ENCODE measurements at regions not wholly inside any gene's neighbourhood (a gene's known extent, or its start where the extent isn't known, plus 50 kb on each side); places are given as distances from the start of the nearest gene placed in this dataset.
A peak's percentile ranks its signal among the peaks of the same experiment; 100 is the strongest.

GRCh38 chr21:29433366-29434059 is 134.8 kb downstream of the BACH1 start:
- no TSS peak for BruUV-seq (replicated peaks)

GRCh38 chr21:29434081-29434480 is 135.4 kb downstream of the BACH1 start:
- RAD21 ChIA-PET (ENCODE audit: unreplicated experiment) = no interaction called here
- SMC1A ChIA-PET (ENCODE audit: uncharacterized antibody, unreplicated experiment) = no interaction called here
- no peak overlapping the region for H3K4me2 ChIP-seq (ENCODE audit: control insufficient read depth, insufficient read depth)
- no peaks in the 10 kb centered on the region for H3K79me2 ChIP-seq (ENCODE audit: control insufficient read depth, insufficient read depth, low read length)
- H3K27me3 ChIP-seq (replicated peaks in 1 of 2; ENCODE audit: control insufficient read depth in 2 of 2, insufficient read depth in 2 of 2, low read length in 1 of 2) = no peaks in the 10 kb centered on the region
- no peak overlapping the region for H3K27ac ChIP-seq (ENCODE audit: control insufficient read depth, insufficient read depth)
- CTCF ChIA-PET = no interaction called here
- BruUV-seq (replicated peaks) = no TSS peak
- H3K36me3 ChIP-seq (ENCODE audit: control insufficient read depth in 2 of 2, insufficient read depth in 2 of 2, low read length in 1 of 2) = no peaks in the 10 kb centered on the region
- ATAC-seq (peak; percentile 48), DNase-seq (ENCODE audit: low read depth, low spot score) (peak; percentile 1), FAIRE-seq (no peak)
- no peaks in the 10 kb centered on the region for H3K4me1 ChIP-seq (ENCODE audit: control insufficient read depth, insufficient read depth, low read length)
- H3K9ac ChIP-seq (ENCODE audit: control insufficient read depth, insufficient read depth, low read length) = no peak overlapping the region
- no peak overlapping the region for H3K4me3 ChIP-seq
- H4K20me1 ChIP-seq (ENCODE audit: control insufficient read depth, insufficient read depth) = no peaks in the 10 kb centered on the region
- in situ Hi-C loops (cut with MboI) = no loop called here
- intact Hi-C loops (cut with micrococcal nuclease; ENCODE audit: unreplicated experiment) = no loop called here
- no peaks in the 10 kb centered on the region for H3K9me3 ChIP-seq (replicated peaks; ENCODE audit: control insufficient read depth, insufficient read depth, low read length)
- POLR2A ChIA-PET = no interaction called here
- no peak overlapping the region; the same call in 1 of the 2 replicates for H2AFZ ChIP-seq (ENCODE audit: control insufficient read depth, low read depth, low read length)
- WGBS (ENCODE audit: insufficient coverage, insufficient replicate concordance, low lambda C conversion rate, missing lambda C conversion rate) = 26% methylated on average over 7 of the region's 7 CpGs
- TF ChIP-seq USF2 (IDR thresholded peaks at IDR 0.05; ENCODE audit: borderline replicate concordance, low read depth, low read length) (no peak), MLLT1 (IDR thresholded peaks at IDR 0.05) (no peak), RUNX3 (IDR thresholded peaks at IDR 0.05; ENCODE audit: low read length) (no peak), ZNF384 (IDR thresholded peaks at IDR 0.05; ENCODE audit: borderline replicate concordance, low read depth, low read length) (no peak), STAT3 (IDR thresholded peaks at IDR 0.05; ENCODE audit: low read depth, low read length) (no peak), ZNF207 (IDR thresholded peaks at IDR 0.05; ENCODE audit: borderline replicate concordance) (no peak), HCFC1 (IDR thresholded peaks at IDR 0.05; ENCODE audit: low read length) (no peak)

More at GRCh38 chr21:29433366-29434059, 134.8 kb downstream of the BACH1 start:
- no peak overlapping the region for H2AFZ ChIP-seq (ENCODE audit: control insufficient read depth, low read depth, low read length)
- no peak for TF ChIP-seq RB1 (IDR thresholded peaks at IDR 0.05; ENCODE audit: borderline replicate concordance)
- TF ChIP-seq SPI1 (IDR thresholded peaks at IDR 0.05; ENCODE audit: borderline replicate concordance, insufficient read depth, low read depth, low read length) = no peak
- TF ChIP-seq IKZF2 (IDR thresholded peaks at IDR 0.05) = no peak
- no peak for TF ChIP-seq KAT2A (conservative IDR thresholded peaks at IDR 0.05; ENCODE audit: control insufficient read depth, low read depth, low read length)
- no peak for TF ChIP-seq SMARCA5 (IDR thresholded peaks at IDR 0.05)
- TF ChIP-seq HSF1 (IDR thresholded peaks at IDR 0.05; ENCODE audit: low read depth, low read length) = no peak
- DNase-seq (ENCODE audit: low read depth, low spot score) (no peak), FAIRE-seq (no peak), ATAC-seq (no peak)
- ChIA-PET RAD21 (ENCODE audit: unreplicated experiment) (no interaction called here), POLR2A (no interaction called here), CTCF (no interaction called here), SMC1A (ENCODE audit: uncharacterized antibody, unreplicated experiment) (interaction anchor here (0.8 kb wide), 1 partner anchor 8 kb away, joined by 4 read pairs; no protein-coding TSS in a partner anchor)
- no peaks in the 10 kb centered on the region for H4K20me1 ChIP-seq (ENCODE audit: control insufficient read depth, insufficient read depth)
- H3K27ac ChIP-seq (ENCODE audit: control insufficient read depth, insufficient read depth) = no peak overlapping the region
- intact Hi-C loops (cut with micrococcal nuclease; ENCODE audit: unreplicated experiment) (no loop called here), in situ Hi-C loops (cut with MboI) (no loop called here)
- H3K79me2 ChIP-seq (ENCODE audit: control insufficient read depth, insufficient read depth, low read length) = no peaks in the 10 kb centered on the region
- H3K4me2 ChIP-seq (ENCODE audit: control insufficient read depth, insufficient read depth) = no peak overlapping the region
- WGBS (ENCODE audit: insufficient coverage, insufficient replicate concordance, low lambda C conversion rate, missing lambda C conversion rate) = 90% methylated on average over 7 of the region's 7 CpGs
- no peaks in the 10 kb centered on the region for H3K4me1 ChIP-seq (ENCODE audit: control insufficient read depth, insufficient read depth, low read length)
- H3K9me3 ChIP-seq (replicated peaks; ENCODE audit: control insufficient read depth, insufficient read depth, low read length) = no peaks in the 10 kb centered on the region
- H3K36me3 ChIP-seq (ENCODE audit: control insufficient read depth in 2 of 2, insufficient read depth in 2 of 2, low read length in 1 of 2) = no peaks in the 10 kb centered on the region
- no peaks in the 10 kb centered on the region for H3K27me3 ChIP-seq (replicated peaks in 1 of 2; ENCODE audit: control insufficient read depth in 2 of 2, insufficient read depth in 2 of 2, low read length in 1 of 2)
- H3K9ac ChIP-seq (ENCODE audit: control insufficient read depth, insufficient read depth, low read length) = no peak overlapping the region
- no peak overlapping the region for H3K4me3 ChIP-seq
